Erythroblast (primary cell): ENCODE measurements at regions not wholly inside any gene's neighbourhood (a gene's known extent, or its start where the extent isn't known, plus 50 kb on each side); places are given as distances from the start of the nearest gene placed in this dataset.

Experiments used
- DNase-seq, 2 experiments: peaks; one replicate each; lab custom pipeline; 2025; lab: John Stamatoyannopoulos, UW
- GATA1 ChIP-seq: IDR thresholded peaks from 2 replicates; pipeline ENCODE4 v1.6.1; 2011; ENCODE audit warnings: low read depth, mild to moderate bottlenecking, control low read depth, low read length, moderate library complexity
- POLR2A ChIP-seq: IDR thresholded peaks from 2 replicates; pipeline ENCODE4 v1.6.1; 2011; ENCODE audit warnings: mild to moderate bottlenecking, low read length

- TF ChIP-seq GATA1 (no peak), POLR2A (no peak)
- DNase-seq: no peak
Measured at GRCh38 chr2:18325118-18325517, 235.3 kb downstream of the RDH14 start.

GRCh38 chr2:18319987-18320386, 240.5 kb downstream of the RDH14 start:
- DNase-seq: peak in 1 of 2 experiments; percentile 16
- no peak for TF ChIP-seq GATA1
- TF ChIP-seq POLR2A: no peak

- DNase-seq: no peak
Measured at GRCh38 chr2:18317017-18317416, 243.4 kb downstream of the RDH14 start.

GRCh38 chr2:18312818-18313217, 247.6 kb downstream of the RDH14 start:
- DNase-seq: no peak
- TF ChIP-seq POLR2A (no peak), GATA1 (no peak)

More at GRCh38 chr2:18317017-18317416, 243.4 kb downstream of the RDH14 start:
- TF ChIP-seq GATA1: no peak
- TF ChIP-seq POLR2A: no peak

GRCh38 chr2:18311420-18312195, 248.8 kb downstream of the RDH14 start:
- no peak for DNase-seq
- no peak for TF ChIP-seq GATA1
- no peak for TF ChIP-seq POLR2A

GRCh38 chr2:18309627-18310026, 250.8 kb downstream of the RDH14 start:
- TF ChIP-seq GATA1 (no peak), POLR2A (no peak)
- no peak for DNase-seq

GRCh38 chr2:18309188-18309587, 251.3 kb downstream of the RDH14 start:
- TF ChIP-seq POLR2A (no peak), GATA1 (no peak)
- DNase-seq: no peak

- TF ChIP-seq GATA1 (no peak), POLR2A (no peak)
- DNase-seq: no peak
Measured at GRCh38 chr2:18304849-18305248, 255.6 kb downstream of the RDH14 start.

GRCh38 chr2:18301421-18302139, 258.9 kb downstream of the RDH14 start:
- TF ChIP-seq POLR2A (no peak), GATA1 (no peak)
- DNase-seq: no peak

- no peak for DNase-seq
- TF ChIP-seq GATA1: no peak
- TF ChIP-seq POLR2A: no peak
Measured at GRCh38 chr2:18299423-18300212, 260.8 kb downstream of the RDH14 start.

GRCh38 chr2:18297534-18298058, 262.9 kb downstream of the RDH14 start:
- no peak for DNase-seq
- TF ChIP-seq GATA1 (no peak), POLR2A (no peak)

- DNase-seq: no peak
- TF ChIP-seq POLR2A (no peak), GATA1 (no peak)
Measured at GRCh38 chr2:18290386-18290785, 270.1 kb downstream of the RDH14 start.

GRCh38 chr2:18286897-18287296, 273.6 kb downstream of the RDH14 start:
- TF ChIP-seq GATA1 (no peak), POLR2A (no peak)
- DNase-seq: no peak
